OCI-LY7 (cell line): ENCODE measurements at regions not wholly inside any gene's neighbourhood (a gene's known extent, or its start where the extent isn't known, plus 50 kb on each side); places are given as distances from the start of the nearest gene placed in this dataset.

Experiments
- BruUV-seq: library from RNA; stranded (reverse); fragments of 400-500 nt; replicated peaks from 2 replicates; lab custom pipeline; 2021; lab: Mats Ljungman, UMichigan
- CTCF ChIA-PET: fragments of 300-600 bp; sonication (Branson Sonifier 250); formaldehyde crosslinking; loops from one replicate; lab custom pipeline; 2022; ENCODE audit warnings: antibody characterized with exemption; ENCODE audit not compliant: unreplicated experiment; lab: Charles Lee
- POLR2A ChIA-PET: fragments of 300-600 bp; sonication (Branson Sonifier 250); formaldehyde crosslinking; loops from one replicate; lab custom pipeline; 2022; ENCODE audit warnings: antibody characterized with exemption; lab: Charles Lee
- DNase-seq: peaks from one replicate; pipeline ENCODE4 v3.0.0-alpha.2; 2015; ENCODE audit warnings: low spot score
- H2AFZ ChIP-seq: fragments of 200-600 bp; sonication (generic), shearing (Covaris generic); 2 replicates; pipeline ENCODE4 v1.6.1; 2014; ENCODE audit warnings: mild to moderate bottlenecking, antibody characterized with exemption, low read length, moderate library complexity
- H3K27ac ChIP-seq: fragments of 200-600 bp; sonication (generic); 2 replicates; pipeline ENCODE4 v1.5.1; 2014; ENCODE audit warnings: mixed run types, low read depth, mild to moderate bottlenecking, moderate library complexity, low read length, inconsistent platforms; ENCODE audit not compliant: poor library complexity, severe bottlenecking
- H3K36me3 ChIP-seq: fragments of 200-600 bp; sonication (generic); 2 replicates; pipeline ENCODE4 v1.6.1; 2014; ENCODE audit warnings: mild to moderate bottlenecking, antibody characterized with exemption, low read length, moderate library complexity, mixed read lengths; ENCODE audit not compliant: insufficient read depth
- H3K4me1 ChIP-seq: fragments of 200-600 bp; sonication (generic); 2 replicates; pipeline ENCODE4 v1.5.1; 2014; ENCODE audit warnings: mild to moderate bottlenecking, low read length; ENCODE audit not compliant: insufficient read depth, poor library complexity, severe bottlenecking
- H3K4me2 ChIP-seq: fragments of 200-600 bp; sonication (generic); 2 replicates; pipeline ENCODE4 v1.6.1; 2014; ENCODE audit warnings: mild to moderate bottlenecking, low read length
- H3K4me3 ChIP-seq: fragments of 200-600 bp; sonication (generic); 2 replicates; pipeline ENCODE4 v1.5.1; 2014; ENCODE audit warnings: mild to moderate bottlenecking, low read depth, low read length; ENCODE audit not compliant: poor library complexity, severe bottlenecking
- H3K79me2 ChIP-seq: fragments of 200-600 bp; sonication (generic); 2 replicates; pipeline ENCODE4 v1.6.1; 2016; ENCODE audit warnings: low read depth, mild to moderate bottlenecking, low read length, moderate library complexity, mixed read lengths; ENCODE audit not compliant: insufficient read depth
- H3K9me2 ChIP-seq: fragments of 200-600 bp; sonication (generic); 2 replicates; pipeline ENCODE4 v1.6.1; 2016; ENCODE audit warnings: mild to moderate bottlenecking, low read length, mixed read lengths; ENCODE audit not compliant: insufficient read depth
- H3K9me3 ChIP-seq: fragments of 200-600 bp; sonication (generic); 2 replicates; pipeline ENCODE4 v1.6.1; 2014; ENCODE audit warnings: mild to moderate bottlenecking, mixed run types, low read length, mixed read lengths
- H4K20me1 ChIP-seq: fragments of 200-600 bp; sonication (generic); 2 replicates; pipeline ENCODE4 v1.6.1; 2014; ENCODE audit warnings: mild to moderate bottlenecking, antibody characterized with exemption, low read length, moderate library complexity, mixed read lengths; ENCODE audit not compliant: insufficient read depth
- CTCF ChIP-seq: fragments of 200-600 bp; sonication (generic); conservative IDR thresholded peaks from 2 replicates; pipeline ENCODE4 v1.5.1; 2014; ENCODE audit warnings: mild to moderate bottlenecking, antibody characterized with exemption, low read length, moderate library complexity, mixed read lengths
- EZH2phosphoT487 ChIP-seq: fragments of 200-600 bp; sonication (generic); IDR thresholded peaks from 2 replicates; pipeline ENCODE4 v1.6.1; 2018; ENCODE audit warnings: low read depth, borderline replicate concordance, mild to moderate bottlenecking, mixed run types, antibody characterized with exemption, low read length, moderate library complexity, mixed read lengths
- intact Hi-C: fragments of 100-400 bp; cut with micrococcal nuclease; formaldehyde crosslinking; loops from one replicate; pipeline ENCODE4 v1.10.0; 2022; ENCODE audit not compliant: unreplicated experiment

- no peak for TF ChIP-seq CTCF
- TF ChIP-seq EZH2phosphoT487, result no peak
- no peaks in the 10 kb centered on the region for H3K9me3 ChIP-seq
- no peaks in the 10 kb centered on the region for H3K9me2 ChIP-seq
- H4K20me1 ChIP-seq, result no peaks in the 10 kb centered on the region
- no peak for DNase-seq
- H3K79me2 ChIP-seq, result no peaks in the 10 kb centered on the region
- CTCF ChIA-PET, result no interaction called here
- POLR2A ChIA-PET, result no interaction called here
- intact Hi-C loops, result no loop called here
- no peaks in the 10 kb centered on the region for H3K36me3 ChIP-seq
- H3K4me2 ChIP-seq, result no peak overlapping the region
- H2AFZ ChIP-seq, result no peak overlapping the region
- H3K27ac ChIP-seq, result no peak overlapping the region
- BruUV-seq, result no TSS peak
- no peaks in the 10 kb centered on the region for H3K4me1 ChIP-seq
- no peak overlapping the region for H3K4me3 ChIP-seq
Measured at GRCh38 chr10:3287572-3288445, 115.2 kb upstream of the PITRM1 start.

GRCh38 chr10:3282674-3283017 is 110.1 kb upstream of the PITRM1 start:
- Histone ChIP-seq H3K4me2 (no peak overlapping the region), H2AFZ (no peak overlapping the region), H3K36me3 (no peaks in the 10 kb centered on the region), H3K9me3 (no peaks in the 10 kb centered on the region), H3K9me2 (no peaks in the 10 kb centered on the region), H3K79me2 (no peaks in the 10 kb centered on the region), H3K4me3 (no peak overlapping the region), H3K4me1 (no peaks in the 10 kb centered on the region), H3K27ac (no peak overlapping the region), H4K20me1 (no peaks in the 10 kb centered on the region)
- intact Hi-C loops, result no loop called here
- ChIA-PET POLR2A (interaction anchor here (0.7 kb wide), 1 partner anchor 109 kb away, joined by 3 read pairs; no protein-coding TSS in a partner anchor), CTCF (interaction anchor here (0.6 kb wide), 1 partner anchor 1024 kb away, joined by 3 read pairs; no protein-coding TSS in a partner anchor)
- no peak for DNase-seq
- BruUV-seq, result no TSS peak
- TF ChIP-seq CTCF, result no peak
- TF ChIP-seq EZH2phosphoT487, result no peak
